Erythroblast (primary cell): ENCODE measurements at regions not wholly inside any gene's neighbourhood (a gene's known extent, or its start where the extent isn't known, plus 50 kb on each side); places are given as distances from the start of the nearest gene placed in this dataset.
"Not testable (repeated sequence)": the region's sequence is repeated elsewhere in the genome, so short reads cannot be mapped to it uniquely, and the experiment has no call there.

Experiments used
- DNase-seq, 2 experiments: peaks; one replicate each; lab custom pipeline; 2025; lab: John Stamatoyannopoulos, UW
- GATA1 ChIP-seq: IDR thresholded peaks from 2 replicates; pipeline ENCODE4 v1.6.1; 2011; ENCODE audit warnings: low read depth, mild to moderate bottlenecking, control low read depth, low read length, moderate library complexity
- POLR2A ChIP-seq: IDR thresholded peaks from 2 replicates; pipeline ENCODE4 v1.6.1; 2011; ENCODE audit warnings: mild to moderate bottlenecking, low read length

- no peak for DNase-seq
- no peak for TF ChIP-seq POLR2A
- no peak for TF ChIP-seq GATA1
These were observed 419.7 kb downstream of the CHSY3 start for GRCh38 chr5:130323804-130324454.

GRCh38 chr5:130321931-130322330, 417.7 kb downstream of the CHSY3 start:
- no peak for DNase-seq
- no peak for TF ChIP-seq POLR2A
- no peak for TF ChIP-seq GATA1

DNA sequence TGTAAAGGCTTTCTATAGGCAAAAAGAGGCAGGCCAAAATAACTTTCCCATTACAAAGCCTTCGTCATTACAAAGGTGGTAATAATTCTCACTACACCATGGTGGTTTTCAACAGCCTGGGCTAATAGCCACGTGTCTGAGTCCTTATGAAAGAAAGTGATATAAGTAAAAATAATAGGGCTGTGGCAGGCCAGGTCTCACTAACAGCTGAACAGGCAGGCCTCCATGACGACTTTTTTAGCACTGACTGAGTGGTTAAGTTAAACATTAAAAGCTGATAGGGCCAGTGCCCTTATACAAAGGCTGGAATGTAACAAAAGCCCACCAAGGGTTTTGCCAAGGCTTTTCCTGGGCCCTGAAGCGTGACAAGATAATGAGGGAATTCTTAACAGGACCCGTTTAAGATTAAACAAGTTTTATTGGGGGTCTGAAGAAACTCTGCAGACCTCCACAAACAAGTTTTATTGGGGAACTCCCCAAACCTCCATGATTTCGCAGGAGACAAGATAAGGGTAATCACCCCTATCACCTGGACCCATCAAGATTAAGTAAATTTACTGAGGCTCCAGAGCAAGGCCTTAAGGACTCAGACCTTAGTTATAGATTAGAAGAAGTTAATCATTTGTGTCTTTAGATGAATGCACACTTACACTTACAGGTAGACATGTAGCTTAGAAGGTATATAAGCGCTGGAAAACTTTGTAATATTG, 412.9 kb downstream of the CHSY3 start:
- no peak for TF ChIP-seq GATA1
- no peak for TF ChIP-seq POLR2A
- no peak for DNase-seq

GRCh38 chr5:130295235-130295634, 391.0 kb downstream of the CHSY3 start:
- DNase-seq, result no peak
- TF ChIP-seq GATA1 (no peak), POLR2A (no peak)

GRCh38 chr5:130294798-130295197, 390.5 kb downstream of the CHSY3 start:
- DNase-seq, result not testable (repeated sequence)

- TF ChIP-seq POLR2A (no peak), GATA1 (no peak)
- no peak for DNase-seq
These were observed 386.0 kb downstream of the CHSY3 start for GRCh38 chr5:130290219-130290618.

DNA sequence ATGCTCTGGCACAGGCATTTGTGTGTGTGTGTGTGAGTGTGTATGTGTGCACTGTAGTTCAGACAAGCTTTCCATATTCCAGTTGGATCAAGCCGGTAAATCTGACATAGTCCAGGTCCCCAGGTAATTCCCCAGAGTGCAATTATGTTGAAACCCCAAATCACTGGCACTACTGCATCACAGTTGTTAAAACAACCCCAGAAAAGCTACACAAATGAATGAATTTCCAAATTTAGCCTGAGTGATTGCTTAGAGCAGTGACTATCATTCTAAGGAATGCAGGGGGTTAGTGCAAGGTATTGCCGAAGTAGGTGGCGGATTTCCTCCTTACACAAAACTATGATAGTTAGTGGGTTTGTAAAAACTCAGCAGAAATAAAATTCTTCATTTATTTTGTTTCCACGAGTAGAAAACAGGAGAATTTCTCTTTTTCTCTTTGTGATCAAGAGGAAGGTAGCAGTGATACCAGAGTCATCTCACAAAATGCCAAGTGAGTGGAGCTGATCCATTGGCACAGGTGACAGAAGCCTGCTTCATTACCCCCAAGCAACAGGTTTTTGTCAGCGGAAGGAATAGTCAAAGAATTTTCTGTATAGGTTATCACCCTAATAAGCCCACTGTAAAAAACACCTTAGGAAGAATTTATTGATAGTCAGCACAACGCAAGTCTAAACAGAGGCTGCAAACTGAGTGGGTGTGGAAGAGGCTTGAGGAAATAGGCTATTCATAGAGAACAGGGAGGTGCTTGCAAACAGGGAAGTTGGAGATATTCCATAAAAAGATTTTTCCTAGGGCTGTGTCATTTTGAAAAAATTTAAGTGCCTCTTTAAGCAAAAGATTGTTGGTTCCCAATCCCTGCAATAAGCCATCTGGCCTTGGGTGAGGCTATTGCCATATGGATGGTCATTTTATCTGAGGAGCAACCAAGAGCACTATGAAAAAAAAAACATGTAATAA, 385.1 kb downstream of the CHSY3 start:
- TF ChIP-seq POLR2A, result no peak
- no peak for TF ChIP-seq GATA1
- DNase-seq, result no peak

DNA sequence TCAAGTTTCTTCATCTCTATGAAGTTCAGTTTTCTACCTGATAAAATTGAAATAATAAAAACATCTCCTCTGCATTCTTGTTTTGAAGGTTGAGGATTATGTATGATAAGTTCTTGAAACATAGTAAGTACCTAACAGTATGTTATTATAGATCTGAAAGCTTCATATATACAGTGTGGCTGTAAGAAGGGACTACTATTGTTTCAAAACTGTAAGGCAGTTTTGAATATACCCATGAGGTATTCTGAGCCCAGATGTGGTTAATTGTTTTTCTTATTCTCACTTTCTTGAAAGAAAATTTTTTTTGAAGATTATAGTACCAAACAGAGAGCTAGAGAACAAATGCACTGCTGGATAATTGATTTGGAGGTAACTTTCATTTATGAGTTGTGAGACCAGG, 383.2 kb downstream of the CHSY3 start:
- no peak for DNase-seq
- TF ChIP-seq POLR2A (no peak), GATA1 (no peak)

- DNase-seq, result no peak
These were observed 382.7 kb downstream of the CHSY3 start for GRCh38 chr5:130286971-130287370.

DNA sequence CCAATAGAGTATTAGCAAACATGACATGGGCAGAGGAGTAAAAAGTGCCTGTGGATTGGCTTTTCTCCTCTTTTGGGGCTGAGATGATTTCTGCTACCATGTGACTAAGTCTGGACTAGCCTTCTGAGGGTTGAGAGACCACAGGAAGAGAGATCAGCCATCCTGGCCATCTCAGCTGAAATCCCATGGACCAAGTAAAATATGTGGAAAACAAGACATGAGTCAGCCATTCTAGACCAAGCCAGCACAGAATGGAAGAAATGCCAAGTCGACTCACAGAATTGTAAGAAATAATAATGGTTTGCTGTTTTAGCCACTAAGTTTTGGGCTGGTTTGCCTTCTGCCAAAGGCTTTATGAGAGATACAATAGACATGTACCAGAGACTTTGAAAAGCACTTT, 377.8 kb downstream of the CHSY3 start:
- DNase-seq, result no peak
- TF ChIP-seq GATA1 (no peak), POLR2A (no peak)

More at GRCh38 chr5:130286971-130287370, 382.7 kb downstream of the CHSY3 start:
- TF ChIP-seq POLR2A (no peak), GATA1 (no peak)

GRCh38 chr5:130280528-130281217, 376.4 kb downstream of the CHSY3 start:
- no peak for DNase-seq
- no peak for TF ChIP-seq GATA1
- no peak for TF ChIP-seq POLR2A

- no peak for DNase-seq
- TF ChIP-seq GATA1, result no peak
- no peak for TF ChIP-seq POLR2A
These were observed 375.1 kb downstream of the CHSY3 start for GRCh38 chr5:130279386-130279785.

DNA sequence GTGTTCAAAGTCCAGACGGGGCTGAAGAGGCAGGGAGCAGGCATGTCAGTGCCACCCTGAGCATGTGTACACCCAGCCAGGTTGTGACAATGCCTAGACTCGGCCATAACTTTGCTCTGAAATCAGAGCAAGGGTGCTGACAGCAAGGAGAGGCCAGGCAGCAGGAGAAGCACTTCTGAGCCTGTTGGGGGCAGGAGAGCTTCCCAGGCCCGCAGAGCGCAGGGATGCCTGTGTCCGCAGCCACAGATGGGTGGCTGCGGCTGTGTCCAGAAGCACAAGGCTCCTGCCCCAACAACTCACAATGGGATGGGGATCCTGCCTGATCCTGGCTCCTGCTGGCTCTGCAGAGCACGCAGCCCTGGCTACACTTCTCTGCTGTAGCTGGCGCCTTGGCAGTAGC, 373.9 kb downstream of the CHSY3 start:
- no peak for TF ChIP-seq POLR2A
- no peak for TF ChIP-seq GATA1
- no peak for DNase-seq

DNA sequence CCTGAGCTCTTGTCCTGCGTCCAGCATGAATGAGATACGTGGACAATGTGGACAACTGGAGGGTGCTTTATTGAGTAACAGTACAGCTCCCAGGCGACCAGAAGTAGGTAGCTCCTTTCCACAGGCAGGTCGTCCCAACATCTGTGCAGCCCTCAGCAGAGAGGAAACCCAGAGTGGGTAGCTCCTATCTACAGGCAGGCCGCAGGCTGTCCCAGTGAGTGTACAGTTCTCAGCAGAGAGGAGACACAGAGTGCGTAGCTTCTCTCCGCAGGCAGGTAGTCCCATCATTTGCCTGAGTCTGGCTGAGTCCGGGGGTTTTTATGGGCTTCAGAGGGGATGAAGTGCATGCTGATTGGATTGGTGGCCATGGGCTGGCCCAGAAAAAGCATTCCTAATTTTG, 373.3 kb downstream of the CHSY3 start:
- DNase-seq, result no peak
- TF ChIP-seq POLR2A (no peak), GATA1 (no peak)
